Aorta (tissue), 5 donors: ENCODE measurements at regions not wholly inside any gene's neighbourhood (a gene's known extent, or its start where the extent isn't known, plus 50 kb on each side); places are given as distances from the start of the nearest gene placed in this dataset.

Experiments used
- ATAC-seq: fragments of 200-7000 bp; cut with Tn5 transposase; one replicate; pipeline ENCODE4 v1.9.1; 2022; ENCODE audit warnings: moderate library complexity; ENCODE audit not compliant: low FRiP score
- DNase-seq, 2 donors: peaks; one replicate each; pipeline ENCODE4 v3.0.0-alpha.2; 2020
- H3K27ac ChIP-seq, 2 donors: one replicate each; pipeline ENCODE4 v1.5.1; 2013; ENCODE audit warnings: low read length in 2 of 2, mild to moderate bottlenecking in 2 of 2, moderate library complexity in 2 of 2, control low read depth in 1 of 2, inconsistent platforms in 1 of 2, low read depth in 1 of 2
- H3K27me3 ChIP-seq, 2 donors: one replicate each; pipeline ENCODE4 v1.6.1; 2013; ENCODE audit warnings: control low read depth in 1 of 2, low read length in 1 of 2, mild to moderate bottlenecking in 1 of 2, moderate library complexity in 1 of 2; ENCODE audit not compliant: insufficient read depth in 2 of 2, control insufficient read depth in 1 of 2
- H3K36me3 ChIP-seq, 2 donors: one replicate each; pipeline ENCODE4 v1.6.1; 2013; ENCODE audit warnings: control low read depth in 1 of 2, low read length in 1 of 2, mild to moderate bottlenecking in 1 of 2; ENCODE audit not compliant: insufficient read depth in 2 of 2, control insufficient read depth in 1 of 2
- H3K4me1 ChIP-seq, 2 donors: one replicate each; pipeline ENCODE4 v1.6.1; 2013; ENCODE audit warnings: low read length in 2 of 2, control low read depth in 1 of 2, mild to moderate bottlenecking in 1 of 2, moderate library complexity in 1 of 2; ENCODE audit not compliant: insufficient read depth in 2 of 2, control insufficient read depth in 1 of 2
- H3K4me3 ChIP-seq, 2 donors: one replicate each; pipeline ENCODE4 v1.5.1; 2013; ENCODE audit warnings: low read length in 2 of 2, control low read depth in 1 of 2, mild to moderate bottlenecking in 1 of 2
- H3K9me3 ChIP-seq: one replicate; pipeline ENCODE4 v1.6.1; 2013; ENCODE audit warnings: mild to moderate bottlenecking, low read length; ENCODE audit not compliant: control insufficient read depth
- WGBS, 2 donors: extraction: QIAGEN DNeasy Blood & Tissue Kit; methylation state at CpG; one replicate each; pipeline ENCODE4 v1.1.7; 2013; 5-methylcytosine and 5-hydroxymethylcytosine counted together
- intact Hi-C, 2 donors: fragments of 100-400 bp; cut with DNase I; formaldehyde crosslinking; loops; one replicate each; pipeline versions ENCODE4 v1.14.2 to v1.15.0; 2022
- donor health status: healthy with polysubstance abuse.
- donor health status: Bipolar disorder and iron deficiency.
- donor health status: DM: no; HTN: no; CAD: no.
- donor health status: DM: no; HTN: no; CAD: no.
- donor health status: DM: yes; HTN: yes; CAD: no.

DNA sequence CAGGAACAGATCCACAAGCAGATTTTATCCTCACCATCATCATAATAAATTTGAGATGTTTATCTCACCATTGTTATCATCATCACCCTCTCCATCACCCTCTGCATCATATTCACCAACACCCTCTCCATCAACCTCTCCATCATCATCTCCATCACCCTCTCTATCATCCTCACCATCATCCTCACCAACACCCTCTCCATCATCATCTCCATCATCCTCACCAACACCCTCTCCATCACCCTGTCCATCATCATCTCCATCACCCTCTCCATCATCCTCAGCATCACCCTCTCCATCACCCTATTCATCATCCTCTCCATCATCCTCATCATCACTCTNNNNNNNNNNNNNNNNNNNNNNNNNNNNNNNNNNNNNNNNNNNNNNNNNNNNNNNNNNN lies 567.0 kb upstream of the SGCD start:
- ATAC-seq (no peak), DNase-seq (no peak)
- Histone ChIP-seq H3K4me1 (no peaks in the 10 kb centered on the region), H3K27me3 (no peaks in the 10 kb centered on the region), H3K36me3 (no peaks in the 10 kb centered on the region), H3K4me3 (no peak overlapping the region), H3K27ac (no peak overlapping the region), H3K9me3 (no peaks in the 10 kb centered on the region)
- intact Hi-C loops: no loop called here

DNA sequence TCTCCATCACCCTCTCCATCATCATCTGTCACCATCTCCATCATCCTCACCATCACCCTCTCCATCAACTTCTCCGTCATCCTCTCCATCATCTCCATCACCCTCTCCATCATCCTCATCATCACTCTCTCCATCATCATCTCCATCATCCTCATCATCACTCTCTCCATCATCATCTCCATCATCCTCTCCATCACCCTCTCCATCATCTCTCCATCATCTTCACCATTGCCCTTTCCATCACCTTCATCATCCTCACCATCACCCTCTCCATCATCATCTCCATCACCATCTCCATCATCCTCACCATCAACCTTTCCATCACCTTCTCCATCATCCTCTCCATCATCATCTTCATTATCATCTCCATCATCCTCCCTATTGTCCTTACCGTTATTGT lies 565.5 kb upstream of the SGCD start:
- intact Hi-C loops: no loop called here
- Histone ChIP-seq H3K4me3 (no peak overlapping the region), H3K27ac (no peak overlapping the region), H3K4me1 (no peaks in the 10 kb centered on the region), H3K27me3 (no peaks in the 10 kb centered on the region), H3K36me3 (no peaks in the 10 kb centered on the region), H3K9me3 (no peaks in the 10 kb centered on the region)
- ATAC-seq (no peak), DNase-seq (no peak)
- WGBS, 2 donors: 89 to 90% methylated on average over 2 of the region's 2 CpGs

DNA sequence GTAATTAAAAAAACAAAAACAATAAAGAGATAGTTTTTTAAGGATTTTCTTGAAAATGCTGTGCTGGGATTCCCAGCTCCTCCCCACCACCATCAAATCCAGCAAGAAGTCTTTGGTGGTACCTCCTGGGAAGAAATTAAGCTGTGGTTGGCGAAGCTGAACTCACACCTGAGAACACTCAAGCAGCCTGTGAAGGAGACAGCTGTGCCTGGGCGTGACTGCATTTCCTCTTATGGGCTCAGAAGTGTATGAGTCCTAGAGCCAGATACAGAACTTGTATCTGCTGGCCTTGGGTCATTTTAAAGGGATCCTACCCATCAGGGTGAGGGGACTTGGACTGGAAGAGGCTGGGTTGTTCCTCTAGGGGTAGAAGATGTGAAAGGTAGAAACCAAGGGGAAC lies 561.2 kb upstream of the SGCD start:
- Histone ChIP-seq H3K27ac (no peak overlapping the region), H3K36me3 (no peaks in the 10 kb centered on the region), H3K4me1 (no peaks in the 10 kb centered on the region), H3K9me3 (no peaks in the 10 kb centered on the region), H3K4me3 (no peak overlapping the region), H3K27me3 (no peaks in the 10 kb centered on the region)
- DNase-seq: no peak
- no peak for ATAC-seq
- intact Hi-C loops: no loop called here
- WGBS, 2 donors: 73 to 79% methylated on average over 2 of the region's 2 CpGs

DNA sequence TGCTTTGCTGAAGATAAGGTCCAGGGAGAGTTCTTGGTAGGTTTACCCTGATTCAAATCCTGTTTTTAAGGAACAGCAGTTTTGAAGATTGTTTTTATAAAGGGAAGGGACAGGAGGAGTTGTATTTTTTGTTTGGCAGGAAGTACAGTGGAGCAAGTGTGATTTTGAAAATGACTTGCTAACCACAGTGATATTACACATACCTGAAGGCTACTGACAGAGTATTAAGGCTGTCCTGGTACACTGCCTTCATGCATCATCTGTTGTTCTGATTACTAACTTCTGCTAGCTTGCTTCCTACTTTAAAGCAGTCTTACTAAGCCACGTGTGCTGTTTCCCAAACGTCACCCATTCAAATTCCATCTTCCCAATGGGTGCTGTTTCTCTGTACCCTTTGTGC lies 559.5 kb upstream of the SGCD start:
- 57 to 65% methylated on average over 2 of the region's 2 CpGs for WGBS, 2 donors
- no peaks in the 10 kb centered on the region for H3K27me3 ChIP-seq
- no peaks in the 10 kb centered on the region for H3K9me3 ChIP-seq
- no peak for ATAC-seq
- no peaks in the 10 kb centered on the region for H3K4me1 ChIP-seq
- no peak overlapping the region for H3K27ac ChIP-seq
- H3K4me3 ChIP-seq: no peak overlapping the region
- intact Hi-C loops: no loop called here
- H3K36me3 ChIP-seq: no peaks in the 10 kb centered on the region
- no peak for DNase-seq

DNA sequence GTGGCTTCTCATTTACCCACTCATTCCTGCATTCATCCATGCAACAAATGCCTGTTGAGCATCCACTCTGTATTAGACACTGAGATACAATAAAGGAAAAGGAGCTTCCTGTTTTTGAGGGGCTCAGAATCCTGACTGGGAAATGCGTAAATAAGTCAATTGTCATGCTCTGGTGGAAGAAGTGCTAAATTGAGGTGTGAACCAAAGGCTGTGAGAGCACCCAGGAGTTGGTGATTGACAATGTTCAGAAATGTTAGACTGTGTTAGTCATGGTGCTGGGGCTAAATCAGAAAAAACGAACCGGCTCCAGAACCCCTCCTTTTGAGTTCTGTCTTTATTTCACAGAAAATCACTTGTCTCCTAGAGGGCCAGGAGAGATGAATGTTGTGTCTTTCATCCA lies 558.6 kb upstream of the SGCD start:
- Histone ChIP-seq H3K4me1 (no peaks in the 10 kb centered on the region), H3K9me3 (no peaks in the 10 kb centered on the region), H3K4me3 (no peak overlapping the region), H3K27me3 (no peaks in the 10 kb centered on the region), H3K27ac (no peak overlapping the region), H3K36me3 (no peaks in the 10 kb centered on the region)
- DNase-seq: no peak
- intact Hi-C loops: no loop called here
- ATAC-seq: no peak
- WGBS, 2 donors: 74 to 84% methylated on average over 3 of the region's 3 CpGs

DNA sequence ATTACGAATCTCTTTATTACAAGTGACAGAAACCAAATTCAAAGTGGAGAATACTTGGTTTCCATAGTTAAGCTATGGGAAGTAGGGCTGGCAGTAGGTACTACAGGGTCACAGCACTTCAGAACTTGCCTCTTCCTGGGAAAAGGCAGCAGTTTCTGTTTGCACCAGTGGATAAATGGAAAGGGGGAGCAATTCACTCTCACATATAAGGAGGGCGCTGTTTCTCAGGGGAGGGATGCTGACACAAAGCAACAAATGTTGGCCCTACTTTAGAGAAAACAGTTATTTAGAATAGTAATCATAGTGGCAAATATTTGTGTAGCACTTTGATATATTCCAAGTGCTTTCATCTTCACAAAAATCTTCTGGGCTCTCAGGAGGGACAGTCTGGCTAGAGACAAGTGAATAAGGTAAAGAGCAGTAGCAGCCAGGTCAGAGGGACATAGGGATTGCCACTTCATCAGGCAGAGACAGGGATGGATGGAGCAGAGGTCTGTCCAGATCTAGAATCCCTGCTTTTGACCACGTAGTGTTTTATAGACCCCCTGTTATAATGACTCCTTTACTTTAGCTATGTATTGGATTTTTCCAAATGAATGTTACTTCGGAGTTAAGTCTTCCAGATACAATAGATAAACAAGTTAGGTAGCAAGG lies 554.8 kb upstream of the SGCD start:
- Histone ChIP-seq H3K36me3 (no peaks in the 10 kb centered on the region), H3K9me3 (no peaks in the 10 kb centered on the region), H3K27me3 (no peaks in the 10 kb centered on the region), H3K4me1 (no peaks in the 10 kb centered on the region), H3K27ac (no peak overlapping the region), H3K4me3 (no peak overlapping the region)
- DNase-seq: no peak
- no peak for ATAC-seq
- intact Hi-C loops: no loop called here
- 62% methylated on average over 4 of the region's 4 CpGs for WGBS, 2 donors

DNA sequence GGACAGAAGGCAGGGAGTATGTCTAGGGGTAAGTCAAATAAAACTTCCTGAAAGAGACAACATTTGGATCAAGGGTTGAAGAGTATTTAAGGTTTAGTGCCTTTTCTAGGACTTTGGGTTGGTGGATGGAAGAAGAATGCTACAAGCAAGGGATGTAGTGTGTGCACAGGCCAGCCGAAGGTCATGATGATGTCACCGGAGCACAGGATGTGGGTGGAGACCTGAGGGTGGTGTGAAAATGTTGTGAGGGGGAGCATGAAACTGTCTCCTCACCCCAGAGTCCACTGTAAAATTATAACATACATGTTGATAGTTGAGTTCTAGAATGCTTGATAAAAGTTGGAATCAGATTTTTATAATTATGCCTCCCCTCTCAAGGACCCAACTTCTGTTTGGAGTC lies 553.3 kb upstream of the SGCD start:
- ATAC-seq: no peak
- Histone ChIP-seq H3K4me1 (no peaks in the 10 kb centered on the region), H3K36me3 (no peaks in the 10 kb centered on the region), H3K27ac (no peak overlapping the region), H3K9me3 (no peaks in the 10 kb centered on the region), H3K4me3 (no peak overlapping the region), H3K27me3 (no peaks in the 10 kb centered on the region)
- DNase-seq: no peak
- WGBS, 2 donors: 80 to 86% methylated on average over 2 of the region's 2 CpGs
- intact Hi-C loops: no loop called here

DNA sequence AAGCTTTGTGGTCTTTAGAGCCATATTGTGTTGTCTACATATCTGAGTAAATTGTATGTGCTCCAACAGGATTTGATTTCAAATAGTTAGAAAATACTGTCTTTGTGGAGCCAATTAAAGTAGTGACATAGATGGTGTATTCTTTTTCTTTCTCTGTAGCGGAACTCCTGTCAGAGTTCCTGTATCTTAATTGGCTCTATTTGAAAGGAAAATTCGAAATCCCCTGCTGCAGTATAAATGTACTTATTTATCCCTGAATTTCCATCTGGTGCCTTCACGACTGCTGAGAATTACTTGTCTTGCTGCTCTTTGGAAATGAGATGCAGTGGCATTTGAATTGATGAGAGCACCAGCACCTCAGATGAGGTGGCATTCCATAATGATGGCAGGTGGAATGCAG lies 546.7 kb upstream of the SGCD start:
- DNase-seq (no peak), ATAC-seq (no peak)
- Histone ChIP-seq H3K9me3 (no peaks in the 10 kb centered on the region), H3K36me3 (no peaks in the 10 kb centered on the region), H3K4me3 (no peak overlapping the region), H3K27me3 (no peaks in the 10 kb centered on the region), H3K4me1 (no peaks in the 10 kb centered on the region), H3K27ac (no peak overlapping the region)
- 77 to 83% methylated on average over 3 of the region's 3 CpGs for WGBS, 2 donors
- intact Hi-C loops: no loop called here

DNA sequence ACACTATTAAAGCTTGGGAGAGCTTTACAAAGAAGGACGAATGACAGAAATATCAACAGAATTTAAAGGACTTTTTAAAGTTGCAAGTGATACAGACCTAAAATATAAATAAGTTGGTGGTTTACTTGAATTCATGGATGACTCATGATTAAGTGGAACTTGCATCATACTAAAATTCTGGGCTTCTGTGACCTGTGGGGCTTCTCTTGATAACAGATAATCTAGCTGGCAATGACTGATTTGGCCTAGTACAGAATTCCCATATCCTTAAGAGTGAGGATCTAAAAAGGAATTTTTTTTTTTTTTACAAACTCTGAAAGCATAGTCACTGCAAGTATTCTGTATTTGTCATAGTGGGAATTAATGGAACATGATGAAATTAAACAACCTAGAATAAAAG lies 543.7 kb upstream of the SGCD start:
- WGBS, 2 donors: 76 to 81% methylated on average over 1 of the region's 1 CpG
- no peaks in the 10 kb centered on the region for H3K27me3 ChIP-seq
- H3K36me3 ChIP-seq: no peaks in the 10 kb centered on the region
- intact Hi-C loops: no loop called here
- no peak overlapping the region for H3K4me3 ChIP-seq
- no peaks in the 10 kb centered on the region for H3K9me3 ChIP-seq
- no peak overlapping the region for H3K27ac ChIP-seq
- DNase-seq (no peak), ATAC-seq (no peak)
- H3K4me1 ChIP-seq: no peaks in the 10 kb centered on the region
